HFFc6 (cell line): ENCODE measurements at regions not wholly inside any gene's neighbourhood (a gene's known extent, or its start where the extent isn't known, plus 50 kb on each side); places are given as distances from the start of the nearest gene placed in this dataset.

Source experiments
- DNase-seq: peaks from one replicate; pipeline ENCODE4 v3.0.0-alpha.2; 2018
- H3K27ac Mint-ChIP-seq: 2 replicates; pipeline ENCODE4 v1.8.0; 2020; ENCODE audit warnings: mild to moderate bottlenecking, mixed read lengths
- H3K27me3 Mint-ChIP-seq: 2 replicates; pipeline ENCODE4 v1.8.0; 2021; ENCODE audit warnings: mild to moderate bottlenecking, moderate library complexity, mixed read lengths; ENCODE audit not compliant: insufficient read depth
- H3K36me3 Mint-ChIP-seq: 2 replicates; pipeline ENCODE4 v1.8.0; 2021; ENCODE audit warnings: low read depth, mixed read lengths
- H3K4me1 Mint-ChIP-seq: 2 replicates; pipeline ENCODE4 v1.8.0; 2020; ENCODE audit warnings: low read depth, mixed read lengths
- H3K4me3 Mint-ChIP-seq: 2 replicates; pipeline ENCODE4 v1.8.0; 2020; ENCODE audit warnings: mild to moderate bottlenecking, moderate library complexity, mixed read lengths
- H3K9me3 Mint-ChIP-seq: 2 replicates; pipeline ENCODE4 v1.8.0; 2020; ENCODE audit warnings: mild to moderate bottlenecking, mixed read lengths
- TF ChIP-seq, protein P1 (sequence below): fragments of 200-600 bp; sonication (generic); IDR thresholded peaks from 2 replicates; pipeline ENCODE4 v1.5.0; 2021; ENCODE audit warnings: antibody characterized with exemption, mild to moderate bottlenecking

DNA sequence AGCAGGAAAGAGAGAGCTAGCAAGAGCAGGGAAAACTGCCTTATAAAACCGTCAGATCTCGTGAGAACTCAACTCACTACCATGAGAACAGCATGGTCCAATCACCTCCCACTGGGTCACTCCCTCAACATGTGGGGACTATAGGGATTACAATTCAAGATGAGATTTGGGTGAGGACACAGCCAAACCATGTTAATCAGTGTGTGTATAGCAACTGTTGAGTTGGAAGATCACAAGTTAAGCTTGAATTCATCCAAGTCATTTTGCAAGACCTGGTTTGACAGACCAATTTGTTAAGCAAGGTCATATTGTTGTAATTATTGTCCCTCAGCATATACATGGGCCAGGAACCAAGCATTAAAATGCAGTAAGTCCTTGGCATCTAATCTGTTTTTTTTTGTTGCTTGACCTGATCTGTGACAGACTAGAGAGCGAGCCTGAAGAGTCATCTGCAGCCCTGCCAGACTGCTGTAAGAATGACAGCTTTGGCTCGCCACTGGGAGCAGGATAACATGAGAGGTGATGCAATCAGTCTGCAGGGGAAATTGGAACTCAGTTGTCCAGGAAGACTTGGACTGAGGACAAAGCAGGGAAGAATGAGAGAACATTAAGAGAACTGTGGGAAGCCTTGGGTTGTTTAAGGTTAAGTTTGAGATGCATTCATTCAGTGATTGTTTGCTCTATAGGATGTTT is 297.6 kb upstream of the SEL1L start:
- Mint-ChIP-seq H3K4me1 (no peaks in the 10 kb centered on the region), H3K4me3 (no peak overlapping the region), H3K36me3 (peaks cover 11% of the 10 kb centered on the region), H3K9me3 (peaks cover 73% of the 10 kb centered on the region), H3K27me3 (no peaks in the 10 kb centered on the region), H3K27ac (no peak overlapping the region)
- TF ChIP-seq, protein P1, sequence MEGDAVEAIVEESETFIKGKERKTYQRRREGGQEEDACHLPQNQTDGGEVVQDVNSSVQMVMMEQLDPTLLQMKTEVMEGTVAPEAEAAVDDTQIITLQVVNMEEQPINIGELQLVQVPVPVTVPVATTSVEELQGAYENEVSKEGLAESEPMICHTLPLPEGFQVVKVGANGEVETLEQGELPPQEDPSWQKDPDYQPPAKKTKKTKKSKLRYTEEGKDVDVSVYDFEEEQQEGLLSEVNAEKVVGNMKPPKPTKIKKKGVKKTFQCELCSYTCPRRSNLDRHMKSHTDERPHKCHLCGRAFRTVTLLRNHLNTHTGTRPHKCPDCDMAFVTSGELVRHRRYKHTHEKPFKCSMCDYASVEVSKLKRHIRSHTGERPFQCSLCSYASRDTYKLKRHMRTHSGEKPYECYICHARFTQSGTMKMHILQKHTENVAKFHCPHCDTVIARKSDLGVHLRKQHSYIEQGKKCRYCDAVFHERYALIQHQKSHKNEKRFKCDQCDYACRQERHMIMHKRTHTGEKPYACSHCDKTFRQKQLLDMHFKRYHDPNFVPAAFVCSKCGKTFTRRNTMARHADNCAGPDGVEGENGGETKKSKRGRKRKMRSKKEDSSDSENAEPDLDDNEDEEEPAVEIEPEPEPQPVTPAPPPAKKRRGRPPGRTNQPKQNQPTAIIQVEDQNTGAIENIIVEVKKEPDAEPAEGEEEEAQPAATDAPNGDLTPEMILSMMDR = no peak
- DNase-seq = no peak

DNA sequence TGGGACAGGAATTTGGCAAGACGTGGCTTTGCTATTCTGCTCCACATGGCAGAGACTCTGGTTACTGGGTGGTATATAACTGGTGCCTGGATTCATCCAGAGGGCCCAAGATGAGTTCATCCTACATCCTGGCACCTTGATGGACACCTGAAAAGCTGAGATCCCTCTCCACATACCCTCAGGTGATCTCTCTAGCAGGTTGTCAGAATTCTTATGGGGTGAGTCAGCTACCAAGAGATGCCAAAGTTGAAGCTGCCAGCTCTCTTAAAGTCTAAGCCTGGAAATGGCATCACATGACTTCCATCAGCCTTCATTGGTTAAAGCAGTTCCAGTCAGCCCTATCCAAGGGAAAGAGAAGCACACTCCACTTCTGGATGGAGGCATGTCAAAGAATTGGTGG is 300.7 kb upstream of the SEL1L start:
- DNase-seq = no peak
- peaks cover 68% of the 10 kb centered on the region for H3K9me3 Mint-ChIP-seq
- no peaks in the 10 kb centered on the region; the same call in 1 of the 2 replicates for H3K27me3 Mint-ChIP-seq
- no peak overlapping the region for H3K27ac Mint-ChIP-seq
- TF ChIP-seq, protein P1 = no peak
- no peak overlapping the region for H3K4me3 Mint-ChIP-seq
- no peaks in the 10 kb centered on the region for H3K4me1 Mint-ChIP-seq
- peaks cover 6% of the 10 kb centered on the region; the same call in 1 of the 2 replicates for H3K36me3 Mint-ChIP-seq

DNA sequence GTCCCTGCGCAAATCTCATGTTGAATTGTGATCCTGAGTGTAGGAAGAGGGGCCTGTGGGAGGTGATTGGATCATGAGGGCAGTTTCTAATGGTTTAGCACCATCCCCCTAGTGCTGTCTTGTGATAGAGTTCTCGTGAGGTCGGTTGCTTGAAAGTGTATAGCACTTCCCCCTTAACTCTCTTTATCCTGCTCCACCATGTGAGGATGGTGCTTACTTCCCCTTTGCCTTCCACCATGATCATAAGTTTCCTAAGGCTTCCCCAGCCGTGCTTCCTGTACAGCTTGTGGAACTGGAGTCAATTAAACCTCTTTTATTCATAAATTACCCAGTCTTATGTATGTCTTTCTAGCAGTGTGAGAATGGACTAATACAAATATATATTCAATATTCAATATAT is 303.7 kb upstream of the SEL1L start:
- H3K4me1 Mint-ChIP-seq = no peaks in the 10 kb centered on the region
- H3K27me3 Mint-ChIP-seq = no peaks in the 10 kb centered on the region; the same call in 1 of the 2 replicates
- H3K4me3 Mint-ChIP-seq = no peak overlapping the region
- peaks cover 57% of the 10 kb centered on the region for H3K9me3 Mint-ChIP-seq
- TF ChIP-seq, protein P1 = no peak
- H3K27ac Mint-ChIP-seq = no peak overlapping the region
- 0 out of 2 replicates have a peak, but pooled peaks cover 6% of the 10 kb centered on the region for H3K36me3 Mint-ChIP-seq
- no peak for DNase-seq

DNA sequence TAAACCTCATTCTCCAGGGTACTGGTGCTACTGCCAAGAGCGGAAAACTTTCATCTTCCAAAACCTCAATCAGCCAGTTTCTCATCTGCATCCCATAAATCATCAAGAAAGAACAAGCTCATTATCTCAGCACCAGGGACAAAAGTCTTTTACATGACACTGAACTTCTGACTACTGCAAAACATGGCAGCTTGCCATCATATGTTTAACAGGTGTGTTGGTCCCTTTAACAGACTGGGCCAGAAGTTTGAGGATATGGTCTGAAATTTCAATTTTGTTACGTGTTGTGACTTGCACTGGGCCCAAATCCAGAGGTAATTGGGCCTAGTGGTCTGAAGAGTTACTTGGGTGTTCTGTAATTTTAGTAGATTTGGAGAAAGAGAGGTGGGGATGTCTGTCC is 305.4 kb upstream of the SEL1L start:
- H3K4me3 Mint-ChIP-seq = no peak overlapping the region
- H3K27ac Mint-ChIP-seq = no peak overlapping the region
- H3K36me3 Mint-ChIP-seq = peaks cover 11% of the 10 kb centered on the region; the same call in 1 of the 2 replicates
- no peaks in the 10 kb centered on the region; the same call in 1 of the 2 replicates for H3K27me3 Mint-ChIP-seq
- no peak for DNase-seq
- H3K9me3 Mint-ChIP-seq = peaks cover 57% of the 10 kb centered on the region
- TF ChIP-seq, protein P1 = no peak
- H3K4me1 Mint-ChIP-seq = no peaks in the 10 kb centered on the region

DNA sequence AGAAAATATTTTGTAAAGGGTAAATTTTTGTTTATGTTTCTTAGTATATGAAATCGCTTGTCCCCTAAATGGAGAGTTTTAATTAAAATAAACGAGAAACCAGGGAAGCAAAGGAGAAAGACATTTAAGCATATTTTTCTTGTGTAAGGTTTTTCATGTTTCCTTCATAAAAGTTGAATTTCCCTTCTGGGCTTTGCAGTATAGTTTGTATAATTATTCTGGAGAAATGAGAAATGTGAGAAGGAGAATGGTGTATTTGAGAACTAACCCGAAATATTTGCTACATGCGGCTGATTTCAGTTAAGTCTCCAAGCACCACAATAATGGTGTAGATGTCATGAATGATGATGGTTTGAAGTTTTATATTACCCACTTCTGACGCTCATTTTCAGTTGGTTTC is 307.7 kb upstream of the SEL1L start:
- no peak overlapping the region for H3K4me3 Mint-ChIP-seq
- H3K36me3 Mint-ChIP-seq = peaks cover 5% of the 10 kb centered on the region; the same call in 1 of the 2 replicates
- H3K9me3 Mint-ChIP-seq = peaks cover 58% of the 10 kb centered on the region
- no peak for DNase-seq
- no peaks in the 10 kb centered on the region for H3K4me1 Mint-ChIP-seq
- H3K27me3 Mint-ChIP-seq = no peaks in the 10 kb centered on the region; the same call in 1 of the 2 replicates
- H3K27ac Mint-ChIP-seq = no peak overlapping the region
- TF ChIP-seq, protein P1 = no peak
